H1 (cell line): ENCODE measurements at regions not wholly inside any gene's neighbourhood (a gene's known extent, or its start where the extent isn't known, plus 50 kb on each side); places are given as distances from the start of the nearest gene placed in this dataset.

ENCODE experiments used
- CTCF ChIA-PET: fragments of 300-600 bp; sonication (Branson Sonifier 250); formaldehyde crosslinking; loops from one replicate; lab custom pipeline; 2021; ENCODE audit not compliant: partially characterized antibody; lab: Charles Lee
- POLR2A ChIA-PET: fragments of 300-600 bp; sonication (Branson Sonifier 250); formaldehyde crosslinking; loops from one replicate; lab custom pipeline; 2021; ENCODE audit warnings: inconsistent platforms; ENCODE audit not compliant: partially characterized antibody; lab: Charles Lee
- DNase-seq, 2 experiments: peaks; one replicate each; pipeline versions ENCODE4 v3.0.0 to v3.0.0-alpha.2; 2010 to 2022; ENCODE audit warnings: low spot score in 2 of 2, low read depth in 1 of 2, mixed read lengths in 1 of 2
- FAIRE-seq: peaks from 2 replicates; lab custom pipeline; 2011; peaks lifted over from hg19 to GRCh38; lab: Jason Lieb, UNC
- H2AFZ ChIP-seq: 2 replicates; pipeline ENCODE4 v1.8.1; 2012; ENCODE audit warnings: low read length, inconsistent platforms
- H2AK5ac ChIP-seq: 2 replicates; pipeline ENCODE4 v1.6.1; 2013; ENCODE audit warnings: low read depth, low read length
- H2BK120ac ChIP-seq: replicated peaks from 2 replicates; pipeline ENCODE3; 2013; ENCODE audit warnings: low read depth, low read length, inconsistent platforms
- H2BK12ac ChIP-seq: 2 replicates; pipeline ENCODE4 v1.6.1; 2013; ENCODE audit warnings: low read depth, low read length
- H2BK15ac ChIP-seq: 2 replicates; pipeline ENCODE4 v1.6.1; 2013; ENCODE audit warnings: low read length
- H2BK20ac ChIP-seq: 2 replicates; pipeline ENCODE4 v1.6.1; 2013; ENCODE audit warnings: low read length
- H2BK5ac ChIP-seq: 2 replicates; pipeline ENCODE4 v1.6.1; 2013; ENCODE audit warnings: low read depth, low read length
- H3K14ac ChIP-seq: 2 replicates; pipeline ENCODE4 v1.6.1; 2013; ENCODE audit warnings: inconsistent platforms; ENCODE audit not compliant: insufficient read length
- H3K18ac ChIP-seq: 2 replicates; pipeline ENCODE4 v1.6.1; 2013; ENCODE audit warnings: low read length; ENCODE audit errors: extremely low read depth
- H3K23ac ChIP-seq: 2 replicates; pipeline ENCODE4 v1.6.1; 2013; ENCODE audit warnings: inconsistent platforms; ENCODE audit not compliant: insufficient read length
- H3K23me2 ChIP-seq: 2 replicates; pipeline ENCODE4 v1.6.1; 2013; ENCODE audit warnings: low read depth, low read length
- H3K27ac ChIP-seq: 2 replicates; pipeline ENCODE4 v1.6.1; 2011; ENCODE audit warnings: low read depth, low read length, inconsistent platforms
- H3K27me3 ChIP-seq, 4 experiments: replicated peaks in 1 of 4; 1 replicate in 1 of 4; 2 replicates in 3 of 4; pipeline versions ENCODE4 v1.6.1 to v1.8.1; 2011 to 2013; ENCODE audit warnings: low read length in 3 of 4, mild to moderate bottlenecking in 3 of 4, inconsistent platforms in 2 of 4, mixed read lengths in 2 of 4, moderate library complexity in 1 of 4; ENCODE audit not compliant: control insufficient read depth in 3 of 4, insufficient read depth in 3 of 4; ENCODE audit errors: extremely low read depth in 1 of 4
- H3K36me3 ChIP-seq, 4 experiments: 2 replicates each; pipeline versions ENCODE4 v1.6.1 to v1.8.1; 2011 to 2013; ENCODE audit warnings: mild to moderate bottlenecking in 4 of 4, low read length in 3 of 4, moderate library complexity in 2 of 4, control low read depth in 1 of 4, inconsistent platforms in 1 of 4; ENCODE audit not compliant: insufficient read depth in 4 of 4, control insufficient read depth in 2 of 4
- H3K4ac ChIP-seq: replicated peaks from 2 replicates; pipeline ENCODE3; 2013; ENCODE audit warnings: low read length, low read depth, mixed read lengths, inconsistent platforms; ENCODE audit not compliant: insufficient read length
- H3K4me1 ChIP-seq, 4 experiments: replicated peaks in 1 of 4; 1 replicate in 1 of 4; 2 replicates in 3 of 4; pipeline versions ENCODE4 v1.6.1 to v1.8.1; 2011 to 2013; ENCODE audit warnings: low read length in 3 of 4, inconsistent platforms in 2 of 4, mixed read lengths in 1 of 4; ENCODE audit not compliant: insufficient read depth in 4 of 4, control insufficient read depth in 3 of 4
- H3K4me2 ChIP-seq, 2 experiments: 2 replicates each; pipeline versions ENCODE4 v1.6.1 to v1.8.1; 2011 to 2013; ENCODE audit warnings: low read depth in 2 of 2, low read length in 2 of 2, control low read depth in 1 of 2, inconsistent platforms in 1 of 2, mild to moderate bottlenecking in 1 of 2; ENCODE audit not compliant: insufficient read depth in 1 of 2
- H3K4me3 ChIP-seq, 4 experiments: fragments of 200-600, 300-600 bp in 1 of 4; sonication (generic), shearing (Covaris generic), sonication (Bioruptor Twin) in 1 of 4; 2 replicates each; pipeline versions ENCODE4 v1.5.1 to v1.8.1; 2011 to 2016; ENCODE audit warnings: low read length in 4 of 4, low read depth in 3 of 4, control low read depth in 2 of 4, inconsistent platforms in 2 of 4, mild to moderate bottlenecking in 2 of 4, mixed read lengths in 1 of 4, moderate library complexity in 1 of 4; ENCODE audit not compliant: insufficient read depth in 2 of 4; ENCODE audit errors: extremely low read depth in 1 of 4
- H3K56ac ChIP-seq: replicated peaks from 2 replicates; pipeline ENCODE3; 2013; ENCODE audit warnings: low read depth, mild to moderate bottlenecking, mixed read lengths, low read length, inconsistent platforms; ENCODE audit not compliant: insufficient read length
- H3K79me1 ChIP-seq: 2 replicates; pipeline ENCODE4 v1.6.1; 2013; ENCODE audit warnings: low read depth, low read length, control low read depth
- H3K79me2 ChIP-seq, 2 experiments: 2 replicates each; pipeline versions ENCODE4 v1.6.1 to v1.8.1; 2012 to 2013; ENCODE audit warnings: low read length in 2 of 2, mild to moderate bottlenecking in 2 of 2, inconsistent platforms in 1 of 2; ENCODE audit not compliant: insufficient read depth in 2 of 2, control insufficient read depth in 1 of 2
- H3K9ac ChIP-seq, 4 experiments: replicated peaks in 1 of 4; 1 replicate in 1 of 4; 2 replicates in 3 of 4; pipeline versions ENCODE4 v1.6.1 to v1.8.1; 2011 to 2013; ENCODE audit warnings: low read depth in 3 of 4, low read length in 3 of 4, control low read depth in 2 of 4, mild to moderate bottlenecking in 2 of 4, moderate library complexity in 2 of 4, inconsistent platforms in 1 of 4; ENCODE audit errors: extremely low read depth in 1 of 4
- H3K9me3 ChIP-seq, 2 experiments: 2 replicates each; pipeline versions ENCODE4 v1.6.1 to v1.8.1; 2012 to 2013; ENCODE audit warnings: mild to moderate bottlenecking in 2 of 2, moderate library complexity in 2 of 2, control low read depth in 1 of 2, inconsistent platforms in 1 of 2, low read depth in 1 of 2, low read length in 1 of 2, mixed read lengths in 1 of 2; ENCODE audit not compliant: insufficient read depth in 2 of 2
- H4K20me1 ChIP-seq, 2 experiments: replicated peaks in 1 of 2; 2 replicates each; pipeline versions ENCODE3 to v1.8.1; 2011 to 2013; ENCODE audit warnings: inconsistent platforms in 2 of 2, low read length in 2 of 2, mild to moderate bottlenecking in 1 of 2; ENCODE audit not compliant: insufficient read depth in 2 of 2, control insufficient read depth in 1 of 2
- H4K5ac ChIP-seq: 2 replicates; pipeline ENCODE4 v1.6.1; 2013; ENCODE audit warnings: low read length, low read depth, mixed read lengths, inconsistent platforms; ENCODE audit not compliant: insufficient read length
- H4K8ac ChIP-seq: 2 replicates; pipeline ENCODE4 v1.8.0; 2013; ENCODE audit warnings: mild to moderate bottlenecking, moderate library complexity, low read length, inconsistent platforms; ENCODE audit not compliant: insufficient read depth; ENCODE audit errors: extremely low read depth
- H4K91ac ChIP-seq: replicated peaks from 2 replicates; pipeline ENCODE3; 2013; ENCODE audit warnings: low read length, mixed read lengths, inconsistent platforms; ENCODE audit not compliant: insufficient read length
- BACH1 ChIP-seq: IDR thresholded peaks from 2 replicates; pipeline ENCODE4 v1.6.1; 2012; ENCODE audit warnings: low read length, improper control_type of control experiment
- E2F6 ChIP-seq: IDR thresholded peaks from 2 replicates; pipeline ENCODE4 v1.6.1; 2012; ENCODE audit warnings: inconsistent platforms
- EP300 ChIP-seq, 2 experiments: IDR thresholded peaks; 1 replicate in 1 of 2; 2 replicates in 1 of 2; pipeline ENCODE4 v1.6.1; 2011 to 2012; ENCODE audit warnings: low read depth in 2 of 2, low read length in 2 of 2, mild to moderate bottlenecking in 2 of 2, borderline replicate concordance in 1 of 2, inconsistent platforms in 1 of 2, moderate library complexity in 1 of 2
- HDAC2 ChIP-seq, 2 experiments: fragments of 300-600 bp in 1 of 2; sonication (generic) in 1 of 2; IDR thresholded peaks; 2 replicates each; pipeline ENCODE4 v1.6.1; 2011 to 2012; ENCODE audit warnings: low read depth in 2 of 2, low read length in 2 of 2, mild to moderate bottlenecking in 2 of 2, moderate library complexity in 2 of 2, borderline replicate concordance in 1 of 2, inconsistent platforms in 1 of 2
- KDM1A ChIP-seq: fragments of 200-600, 300-600 bp; sonication (generic); IDR thresholded peaks from 2 replicates; pipeline ENCODE4 v1.7.1; 2016; ENCODE audit warnings: mild to moderate bottlenecking, low read length, borderline replicate concordance
- KDM5A ChIP-seq: fragments of 200-600 bp; IDR thresholded peaks from 2 replicates; pipeline ENCODE4 v1.7.1; 2012; ENCODE audit warnings: mild to moderate bottlenecking, low read length, inconsistent platforms, mixed read lengths
- NRF1 ChIP-seq: IDR thresholded peaks from 2 replicates; pipeline ENCODE4 v1.6.1; 2011; ENCODE audit warnings: mild to moderate bottlenecking, low read depth, low read length, improper control_type of control experiment
- PHF8 ChIP-seq: fragments of 200-600 bp; sonication (generic); conservative IDR thresholded peaks from 2 replicates; pipeline ENCODE4 v1.7.1; 2012; ENCODE audit warnings: low read depth, mild to moderate bottlenecking, inconsistent platforms, low read length, moderate library complexity
- POU5F1 ChIP-seq: IDR thresholded peaks from 2 replicates; pipeline ENCODE4 v1.6.1; 2011; ENCODE audit warnings: low read depth, mild to moderate bottlenecking, low read length, moderate library complexity
- SP4 ChIP-seq: IDR thresholded peaks from 2 replicates; pipeline ENCODE4 v1.6.1; 2012; ENCODE audit warnings: low read length, inconsistent platforms
- SRF ChIP-seq: IDR thresholded peaks from 2 replicates; pipeline ENCODE4 v1.6.1; 2011; ENCODE audit warnings: mild to moderate bottlenecking, low read depth, low read length, moderate library complexity
- SUZ12 ChIP-seq: fragments of 200-600 bp; sonication (generic); IDR thresholded peaks from 2 replicates; pipeline ENCODE4 v1.6.1; 2012; ENCODE audit warnings: mild to moderate bottlenecking, inconsistent platforms, low read length, moderate library complexity, mixed read lengths
- WGBS, 2 experiments: shearing (Covaris generic) in 1 of 2; methylation state at CpG; one replicate each; pipeline versions ENCODE4 v1.1.6 to v1.1.7; 2013 to 2015; ENCODE audit warnings: low lambda C conversion rate in 2 of 2, mixed read lengths in 2 of 2, inconsistent platforms in 1 of 2, low coverage in 1 of 2, missing lambda C conversion rate in 1 of 2; ENCODE audit not compliant: insufficient replicate concordance in 2 of 2, insufficient coverage in 1 of 2, insufficient read length in 1 of 2; ENCODE audit errors: extremely low coverage in 1 of 2, missing lambda C conversion rate in 1 of 2; 5-methylcytosine and 5-hydroxymethylcytosine counted together

DNA sequence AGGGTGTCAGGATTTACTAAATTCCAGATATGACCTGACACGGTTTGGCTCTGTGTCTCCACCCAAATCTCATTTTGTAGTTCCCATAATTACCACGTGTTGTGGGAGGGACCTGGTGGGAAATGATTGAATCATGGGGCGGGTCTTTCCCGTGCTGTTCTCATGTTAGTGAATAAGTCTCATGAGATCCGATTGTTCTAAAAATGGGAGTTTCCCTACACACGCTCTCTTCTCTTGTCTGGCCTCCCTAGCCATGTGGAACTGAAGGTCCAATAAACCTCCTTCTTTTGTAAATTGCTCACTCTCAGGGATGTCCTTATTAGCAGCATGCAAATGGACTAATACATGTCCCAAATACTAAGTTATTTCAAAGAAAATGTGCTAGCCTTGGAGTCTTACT lies 121.1 kb downstream of the CENPW start:
- no peak overlapping the region for H3K27ac ChIP-seq
- H3K23ac ChIP-seq: no peak overlapping the region
- H2BK120ac ChIP-seq: no peak overlapping the region
- no peak overlapping the region for H2BK15ac ChIP-seq
- H2BK5ac ChIP-seq: no peak overlapping the region
- H3K9ac ChIP-seq: no peak overlapping the region
- H3K9me3 ChIP-seq: no peaks in the 10 kb centered on the region
- WGBS, 2 experiments: 81% methylated on average over 6 of the region's 6 CpGs; no CpG with 5 or more reads in 1 of the 2 experiments
- no peak overlapping the region for H4K8ac ChIP-seq
- TF ChIP-seq SRF (no peak), EP300 (IDR thresholded peaks at IDR 0.05; ENCODE audit: borderline replicate concordance in 1 of 2, low read depth in 2 of 2, low read length in 2 of 2) (no peak), HDAC2 (IDR thresholded peaks at IDR 0.05; ENCODE audit: borderline replicate concordance in 1 of 2, low read depth in 2 of 2, low read length in 2 of 2) (no peak), E2F6 (no peak), SP4 (no peak), KDM1A (no peak), POU5F1 (no peak), PHF8 (no peak), SUZ12 (no peak), BACH1 (no peak), NRF1 (no peak), KDM5A (no peak)
- ChIA-PET POLR2A (no interaction called here), CTCF (interaction anchor here (0.9 kb wide), 1 partner anchor 15 kb away, joined by 3 read pairs; no protein-coding TSS in a partner anchor)
- H3K79me1 ChIP-seq: no peaks in the 10 kb centered on the region
- no peak overlapping the region for H3K4ac ChIP-seq
- H2AK5ac ChIP-seq: no peak overlapping the region
- FAIRE-seq: no peak
- H3K23me2 ChIP-seq: no peaks in the 10 kb centered on the region
- H3K4me1 ChIP-seq: no peaks in the 10 kb centered on the region
- no peak overlapping the region for H3K14ac ChIP-seq
- H3K4me2 ChIP-seq: no peak overlapping the region
- H3K4me3 ChIP-seq: no peak overlapping the region
- no peaks in the 10 kb centered on the region for H3K27me3 ChIP-seq
- H3K18ac ChIP-seq: no peak overlapping the region
- H4K20me1 ChIP-seq: no peaks in the 10 kb centered on the region
- H2BK20ac ChIP-seq: no peak overlapping the region
- no peak overlapping the region for H2AFZ ChIP-seq
- no peak overlapping the region for H3K56ac ChIP-seq
- no peak overlapping the region for H2BK12ac ChIP-seq
- no peak for DNase-seq
- H4K5ac ChIP-seq: no peak overlapping the region
- H3K36me3 ChIP-seq: no peaks in the 10 kb centered on the region
- H4K91ac ChIP-seq: no peak overlapping the region
- no peaks in the 10 kb centered on the region for H3K79me2 ChIP-seq
